GM18517 (cell line): ENCODE measurements at regions not wholly inside any gene's neighbourhood (a gene's known extent, or its start where the extent isn't known, plus 50 kb on each side); places are given as distances from the start of the nearest gene placed in this dataset.

Source experiments
- ATAC-seq: cut with Tn5 transposase; IDR thresholded peaks from one replicate; pipeline ENCODE4 v1.9.1; 2021; ENCODE audit warnings: mild to moderate bottlenecking, moderate library complexity; ENCODE audit not compliant: unreplicated experiment

DNA sequence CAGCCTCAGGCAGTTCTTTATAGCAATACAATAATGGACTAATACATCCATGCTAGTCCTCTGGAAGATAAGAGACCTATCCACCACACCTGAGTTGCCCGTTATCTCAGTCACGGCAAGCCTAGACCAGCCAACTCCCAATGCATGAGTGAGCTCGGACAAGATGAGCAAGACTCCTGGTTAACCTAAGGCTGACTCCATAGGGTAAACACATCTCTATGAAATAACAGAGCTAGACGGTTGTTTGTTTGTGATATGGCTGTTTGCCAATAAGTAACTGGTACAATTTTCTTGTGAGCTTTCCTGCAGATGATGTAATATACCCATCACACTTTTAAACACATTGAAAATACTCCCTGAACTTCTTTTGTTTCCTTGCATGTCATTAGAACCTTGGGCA, 70.6 kb upstream of the PHACTR1 start:
- ATAC-seq = no peak

DNA sequence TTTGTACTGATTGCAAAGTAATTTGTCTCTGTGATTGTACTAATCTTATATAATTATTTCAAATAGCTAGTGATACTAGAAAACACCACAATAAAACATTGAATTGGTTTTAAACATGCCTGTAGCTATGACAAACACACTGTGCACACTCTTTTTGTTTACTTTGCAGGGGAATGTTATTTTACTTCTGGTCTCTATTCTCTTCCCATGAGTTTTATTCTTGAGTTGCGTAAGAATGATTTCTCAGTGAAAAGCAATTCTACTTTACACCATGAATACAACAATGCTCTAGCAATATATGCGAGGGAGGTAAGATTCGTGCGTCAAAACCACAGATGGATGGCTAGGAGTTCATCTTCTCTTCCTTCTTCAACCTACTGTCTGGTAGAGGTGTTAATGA, 68.4 kb upstream of the PHACTR1 start:
- no peak for ATAC-seq

DNA sequence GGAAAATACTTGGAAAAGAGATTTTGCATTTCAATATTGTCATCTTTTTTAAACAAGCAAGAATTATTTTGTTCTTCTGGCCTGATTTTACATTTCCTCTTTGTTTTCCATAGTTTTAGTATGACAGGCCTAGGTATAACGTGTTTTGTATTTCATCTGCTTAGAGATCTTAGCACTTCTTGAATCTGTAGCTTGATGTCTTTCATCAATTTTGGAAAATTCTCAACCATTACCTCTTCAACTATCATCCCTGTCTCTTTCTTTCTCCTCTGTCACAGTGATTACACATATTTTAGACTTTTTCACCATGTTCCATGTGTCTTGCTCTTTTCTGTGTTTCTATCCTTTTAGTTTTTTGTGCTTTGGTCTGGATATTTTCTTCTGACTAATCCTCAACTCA, 67.2 kb upstream of the PHACTR1 start:
- ATAC-seq = no peak

DNA sequence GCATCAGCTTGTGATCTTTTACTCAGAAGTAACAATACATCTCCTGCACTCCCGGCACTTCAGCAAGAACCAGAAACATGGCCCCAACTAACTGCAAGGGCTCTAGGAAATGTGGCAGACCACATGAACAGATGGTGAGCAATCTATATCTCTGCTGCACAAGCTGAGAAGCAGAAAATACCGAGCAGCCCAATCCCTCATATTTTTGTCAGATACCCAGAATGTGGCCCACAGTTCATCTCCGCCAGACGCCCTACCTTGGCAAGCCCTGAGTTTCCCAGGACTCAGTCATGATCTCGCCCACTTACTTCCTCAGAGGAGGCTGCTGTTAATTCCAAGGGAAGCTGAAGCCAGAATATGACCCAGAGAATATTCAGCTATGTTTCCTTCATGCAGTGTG, 63.1 kb upstream of the PHACTR1 start:
- ATAC-seq = no peak

DNA sequence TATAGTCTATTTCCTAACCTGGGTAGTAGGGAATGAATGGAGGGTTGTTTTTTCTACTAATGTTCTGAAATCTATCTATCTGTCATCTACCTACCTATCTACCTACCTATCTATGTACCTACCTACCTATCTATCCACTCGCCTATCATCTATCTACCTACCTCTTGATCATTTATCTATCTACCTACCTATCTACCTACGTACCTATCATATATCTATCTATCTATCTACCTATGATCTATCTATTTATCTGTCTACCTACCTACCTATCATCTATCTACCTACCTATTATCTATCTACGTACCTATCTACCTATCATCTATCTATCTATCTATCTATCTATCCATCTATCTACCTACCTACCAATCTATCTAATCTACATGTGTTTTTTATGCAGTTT, 62.5 kb upstream of the PHACTR1 start:
- no peak for ATAC-seq

DNA sequence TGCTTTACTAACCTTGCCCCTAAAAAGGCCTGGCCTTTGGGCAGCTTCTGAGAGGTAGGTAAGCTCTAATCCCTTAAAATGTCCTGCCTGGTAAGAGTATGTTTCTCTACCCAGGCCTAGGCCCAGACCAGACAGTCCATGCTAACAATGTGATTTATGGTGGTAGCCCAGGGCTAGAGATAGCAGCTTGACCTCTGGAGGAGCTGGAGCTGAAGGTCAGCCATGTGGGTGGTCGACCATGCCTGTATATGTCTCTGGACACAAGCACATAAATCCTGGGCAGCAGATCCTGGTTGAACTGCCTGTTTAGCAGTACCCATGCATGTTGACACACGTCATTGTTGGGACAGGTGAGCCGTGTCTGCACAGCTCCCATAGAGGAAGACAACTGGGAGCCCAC, 62.1 kb upstream of the PHACTR1 start:
- no peak for ATAC-seq

DNA sequence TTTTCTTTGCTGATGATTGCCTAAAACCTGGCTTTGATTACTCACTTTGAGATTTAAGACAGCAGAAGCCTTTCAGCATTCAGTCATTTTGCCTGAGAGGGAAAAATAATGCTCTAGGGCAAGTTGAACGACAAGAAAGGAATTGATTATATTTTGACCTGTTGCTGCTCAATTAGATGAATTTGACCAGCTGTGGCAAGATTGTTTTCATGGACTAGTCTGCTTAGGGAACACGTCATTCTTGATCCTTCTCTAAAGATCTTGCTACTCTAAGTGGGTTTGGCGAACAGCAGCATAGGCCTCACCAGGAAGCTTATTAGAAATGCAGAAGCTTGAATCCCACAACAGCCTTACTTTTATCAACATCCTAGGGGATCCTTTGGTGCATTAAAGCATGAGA, 59.7 kb upstream of the PHACTR1 start:
- no peak for ATAC-seq

DNA sequence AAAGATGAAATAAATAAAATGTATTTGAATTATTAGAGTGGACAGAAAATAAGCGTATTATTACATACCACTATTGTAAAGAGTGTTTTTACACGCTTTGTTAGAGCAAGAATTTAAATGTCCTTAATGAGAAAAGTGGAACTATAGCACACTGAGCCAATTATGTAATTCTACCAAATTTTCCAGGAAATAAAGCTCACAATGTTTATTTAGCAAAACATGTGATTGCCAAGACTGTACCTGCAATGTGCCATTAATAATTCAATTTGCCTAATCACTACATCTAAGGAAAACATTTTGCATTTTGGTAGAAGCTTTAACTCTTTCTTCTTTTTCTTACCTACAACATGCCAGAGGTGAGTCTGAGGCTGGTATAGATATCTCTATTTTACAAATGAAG, 58.7 kb upstream of the PHACTR1 start:
- no peak for ATAC-seq

DNA sequence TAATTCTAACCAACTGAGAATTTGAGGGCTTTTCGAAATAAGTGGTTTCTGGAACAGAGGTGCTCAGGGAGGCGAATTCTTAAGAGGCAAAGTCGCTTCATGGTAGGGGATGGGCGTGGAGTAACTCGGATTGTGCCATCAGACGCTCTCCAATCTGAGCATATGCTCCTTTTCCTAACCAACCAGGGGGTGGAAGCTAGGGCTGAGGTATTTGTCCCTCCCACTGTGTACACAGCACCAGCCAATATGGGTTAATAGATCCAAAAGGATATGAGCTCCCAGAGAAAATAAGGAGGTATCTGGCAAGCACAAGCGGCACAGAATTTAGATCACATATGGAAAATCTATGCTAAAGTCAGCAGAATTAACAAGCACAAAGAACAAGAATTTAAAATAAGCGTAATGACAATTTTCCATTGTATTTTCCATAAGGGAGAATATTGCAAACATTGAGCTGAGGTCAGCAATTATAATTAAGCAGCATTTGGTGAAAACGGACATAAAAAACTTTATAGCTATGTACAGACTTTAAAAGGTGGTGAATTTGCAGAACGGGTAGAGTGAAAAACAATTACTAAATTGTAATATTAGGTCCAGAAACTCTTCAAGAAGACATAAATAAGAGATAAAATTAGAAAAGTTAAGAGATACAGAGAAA, 55.0 kb upstream of the PHACTR1 start:
- no peak for ATAC-seq
